ENCODE measurements at regions not wholly inside any gene's neighbourhood (a gene's known extent, or its start where the extent isn't known, plus 50 kb on each side); places are given as distances from the start of the nearest gene placed in this dataset.
"Not testable (repeated sequence)": the region's sequence is repeated elsewhere in the genome, so short reads cannot be mapped to it uniquely, and the experiment has no call there.

- no peak overlapping the region for H3K4me3 ChIP-seq (ENCODE audit: low read depth, low read length)
- no peak for TF ChIP-seq CTCF (IDR thresholded peaks at IDR 0.05; ENCODE audit: low read depth, low read length)
- H3K4me1 ChIP-seq = no peaks in the 10 kb centered on the region
- no peak for DNase-seq
- H3K9me3 ChIP-seq = peaks cover 6% of the 10 kb centered on the region
- no peaks in the 10 kb centered on the region for H3K27me3 ChIP-seq
- no peaks in the 10 kb centered on the region for H3K36me3 ChIP-seq
These were observed 122.0 kb upstream of the CARMIL1 start for GRCh38 chr6:25157183-25157582.

GRCh38 chr6:25157842-25158241 is 121.3 kb upstream of the CARMIL1 start:
- H3K4me1 ChIP-seq = no peaks in the 10 kb centered on the region

GRCh38 chr6:25160134-25160533 is 119.0 kb upstream of the CARMIL1 start:
- not testable (repeated sequence) for H3K27me3 ChIP-seq; H3K36me3 ChIP-seq; H3K4me3 ChIP-seq (ENCODE audit: low read depth, low read length); H3K9me3 ChIP-seq; H3K4me1 ChIP-seq; DNase-seq

More at GRCh38 chr6:25157842-25158241, 121.3 kb upstream of the CARMIL1 start:
- Histone ChIP-seq H3K36me3 (no peaks in the 10 kb centered on the region), H3K4me3 (ENCODE audit: low read depth, low read length) (no peak overlapping the region), H3K9me3 (peaks cover 6% of the 10 kb centered on the region), H3K27me3 (no peaks in the 10 kb centered on the region)
- TF ChIP-seq CTCF (IDR thresholded peaks at IDR 0.05; ENCODE audit: low read depth, low read length) = no peak
- no peak for DNase-seq

GRCh38 chr6:25165177-25165576 is 114.0 kb upstream of the CARMIL1 start:
- no peak for TF ChIP-seq CTCF (IDR thresholded peaks at IDR 0.05; ENCODE audit: low read depth, low read length)
- Histone ChIP-seq H3K27me3 (no peaks in the 10 kb centered on the region), H3K4me3 (ENCODE audit: low read depth, low read length) (no peak overlapping the region; the same call in 1 of the 2 replicates), H3K9me3 (no peaks in the 10 kb centered on the region), H3K4me1 (0 out of 2 replicates have a peak, but pooled peaks cover 2% of the 10 kb centered on the region), H3K36me3 (no peaks in the 10 kb centered on the region)
- DNase-seq = no peak

GRCh38 chr6:25165800-25166199 is 113.4 kb upstream of the CARMIL1 start:
- Histone ChIP-seq H3K27me3 (no peaks in the 10 kb centered on the region), H3K4me3 (ENCODE audit: low read depth, low read length) (peak overlapping the region; percentile 50), H3K4me1 (0 out of 2 replicates have a peak, but pooled peaks cover 2% of the 10 kb centered on the region), H3K36me3 (no peaks in the 10 kb centered on the region), H3K9me3 (no peaks in the 10 kb centered on the region)
- no peak for TF ChIP-seq CTCF (IDR thresholded peaks at IDR 0.05; ENCODE audit: low read depth, low read length)
- no peak for DNase-seq

- no peak for DNase-seq
- no peak overlapping the region for H3K4me3 ChIP-seq (ENCODE audit: low read depth, low read length)
- H3K36me3 ChIP-seq = no peaks in the 10 kb centered on the region
- 0 out of 2 replicates have a peak, but pooled peaks cover 2% of the 10 kb centered on the region for H3K4me1 ChIP-seq
- no peaks in the 10 kb centered on the region for H3K9me3 ChIP-seq
- TF ChIP-seq CTCF (IDR thresholded peaks at IDR 0.05; ENCODE audit: low read depth, low read length) = no peak
- no peaks in the 10 kb centered on the region for H3K27me3 ChIP-seq
These were observed 112.0 kb upstream of the CARMIL1 start for GRCh38 chr6:25166955-25167748.

Measured in BE2C (cell line).